Anterior cingulate cortex (tissue), 58 donors: ENCODE measurements at regions not wholly inside any gene's neighbourhood (a gene's known extent, or its start where the extent isn't known, plus 50 kb on each side); places are given as distances from the start of the nearest gene placed in this dataset.

ENCODE experiments used
- DNase-seq, 58 donors: peaks; one replicate each; lab custom pipeline; 2025; lab: John Stamatoyannopoulos, UW

DNA sequence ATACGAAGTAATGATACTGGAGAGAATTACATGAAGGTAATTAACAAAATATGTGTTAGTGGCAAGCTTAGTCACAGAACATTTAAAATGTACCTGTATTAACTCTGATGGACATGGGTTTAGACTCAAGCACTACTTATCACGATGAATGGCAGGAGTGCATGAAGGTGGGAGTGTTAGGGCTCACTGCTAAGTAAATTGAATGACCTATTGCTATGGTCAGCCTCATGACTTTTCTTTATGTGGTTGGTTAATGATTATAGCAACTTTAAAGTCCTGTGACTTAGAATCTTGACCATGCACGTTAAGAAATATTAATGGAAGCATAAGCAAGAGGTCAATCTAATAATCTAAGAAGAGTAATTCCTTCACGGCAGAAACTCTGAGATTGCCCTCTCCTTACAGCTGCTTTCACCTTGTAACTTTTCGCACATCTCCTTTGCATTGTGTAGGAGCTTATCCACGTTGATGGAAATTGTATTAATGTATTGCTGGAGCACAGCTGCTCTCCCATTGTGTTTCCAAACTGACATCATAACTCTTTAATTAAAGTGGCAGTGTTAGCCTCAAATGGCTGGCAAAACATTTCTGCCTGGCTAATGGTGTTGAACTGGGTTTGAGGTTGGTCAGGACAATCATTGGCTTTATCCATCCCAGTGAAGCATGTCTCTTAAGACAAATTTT is 114.5 kb downstream of the RXFP2 start:
- DNase-seq = no peak

DNA sequence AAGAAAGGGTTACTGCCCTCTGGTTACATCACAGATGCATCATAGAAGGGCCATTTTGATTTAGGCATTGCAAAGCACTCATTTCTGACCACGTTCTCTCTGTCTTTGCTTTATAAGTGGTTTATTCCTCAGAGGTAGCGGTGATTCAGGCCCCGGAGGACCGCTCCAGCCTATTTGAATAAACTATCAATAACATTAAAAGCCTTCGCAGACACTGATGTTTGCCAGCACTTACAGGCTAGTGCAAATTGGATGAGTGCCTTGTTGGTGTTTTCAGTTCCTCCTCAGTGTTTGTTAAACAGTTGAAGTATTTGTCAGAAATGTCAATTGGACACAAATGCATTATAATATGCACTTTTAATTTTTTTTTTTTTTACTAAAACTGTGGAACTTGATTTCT is 120.2 kb downstream of the RXFP2 start:
- peak in 2 of 58 donors; percentile 5 to 12 for DNase-seq

GRCh38 chr13:31860002-31860401 is 120.7 kb downstream of the RXFP2 start:
- DNase-seq = peak in 49 of 58 donors; percentile 0 to 78 (median 31)

GRCh38 chr13:31862828-31863227 is 123.5 kb downstream of the RXFP2 start:
- DNase-seq = no peak

GRCh38 chr13:31864307-31864706 is 125.0 kb downstream of the RXFP2 start:
- no peak for DNase-seq

DNA sequence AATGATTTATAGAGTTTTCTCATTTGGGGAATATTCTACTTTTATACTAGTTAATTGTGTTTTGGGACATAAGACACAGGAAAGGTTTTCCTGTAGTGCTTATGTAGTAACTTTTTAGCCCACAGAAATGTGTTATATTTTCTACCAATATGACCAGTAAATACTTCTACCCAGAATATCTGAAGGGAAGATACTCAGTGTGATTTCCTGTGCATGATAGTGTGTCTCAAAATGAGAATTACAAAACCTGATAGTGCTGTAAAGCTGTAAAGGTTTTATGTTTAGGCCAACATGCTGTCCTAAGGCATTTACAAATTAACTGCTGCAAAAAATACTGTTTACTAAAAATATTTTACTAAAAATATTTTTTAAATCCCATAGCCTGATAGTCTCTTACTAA is 126.8 kb downstream of the RXFP2 start:
- no peak for DNase-seq

DNA sequence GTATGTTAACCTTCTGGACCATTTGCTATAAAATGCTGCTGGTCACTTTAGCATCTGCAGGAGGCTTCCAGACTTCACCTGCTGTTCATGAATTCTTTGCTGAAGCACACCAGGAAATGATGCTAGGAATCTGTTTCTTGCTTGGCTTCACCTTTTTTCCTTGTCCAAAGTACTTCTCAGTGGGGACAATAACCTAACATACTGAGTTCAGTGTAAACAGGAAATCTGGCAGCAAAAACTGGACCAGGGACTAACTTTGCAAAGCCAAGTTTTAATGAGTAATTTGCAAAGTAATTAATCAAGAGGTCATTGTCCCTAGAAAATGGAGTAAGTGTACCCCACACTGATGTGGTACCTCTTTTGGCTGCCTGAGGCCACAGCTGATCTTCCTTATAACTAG is 128.4 kb downstream of the RXFP2 start:
- no peak for DNase-seq

- no peak for DNase-seq
Measured at GRCh38 chr13:31869582-31869981, 130.3 kb downstream of the RXFP2 start.

DNA sequence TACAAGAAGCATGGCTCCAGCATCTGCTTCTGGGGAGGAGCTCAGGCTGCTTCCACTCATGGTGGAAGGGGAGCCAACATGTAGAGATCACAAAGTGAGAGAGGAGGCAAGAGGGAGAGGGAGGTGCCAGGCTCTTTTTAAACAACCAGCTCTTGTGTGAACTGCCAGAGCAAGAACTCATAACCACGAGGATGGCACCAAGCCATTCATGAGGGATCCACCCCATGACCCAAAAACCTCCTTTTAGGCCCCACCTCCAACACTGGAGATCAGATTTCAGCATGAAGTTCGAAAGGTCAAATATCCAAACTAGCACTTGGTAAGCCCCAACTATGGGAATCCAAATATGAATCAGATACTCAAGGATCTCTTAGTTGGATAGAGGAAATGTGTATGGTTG is 131.2 kb downstream of the RXFP2 start:
- DNase-seq = no peak

DNA sequence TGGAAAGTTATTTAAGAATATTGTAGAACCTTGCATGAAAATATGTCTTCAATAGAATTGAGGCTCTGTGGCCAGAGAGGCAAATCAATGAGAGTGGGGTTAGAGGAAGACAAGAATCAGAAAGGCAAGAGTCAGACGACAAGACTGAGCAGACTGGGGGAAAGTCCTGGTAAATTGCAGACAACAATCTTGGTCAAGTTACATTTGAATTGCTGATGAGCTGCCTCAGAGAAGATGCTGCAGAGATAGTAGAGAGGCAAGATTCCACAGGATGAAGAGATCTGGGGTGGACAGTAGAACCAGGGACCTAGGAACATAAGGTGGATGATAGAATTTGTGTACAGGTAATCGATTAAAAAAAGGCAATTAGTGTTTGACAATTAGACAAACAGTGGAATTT is 133.8 kb downstream of the RXFP2 start:
- DNase-seq = no peak

DNA sequence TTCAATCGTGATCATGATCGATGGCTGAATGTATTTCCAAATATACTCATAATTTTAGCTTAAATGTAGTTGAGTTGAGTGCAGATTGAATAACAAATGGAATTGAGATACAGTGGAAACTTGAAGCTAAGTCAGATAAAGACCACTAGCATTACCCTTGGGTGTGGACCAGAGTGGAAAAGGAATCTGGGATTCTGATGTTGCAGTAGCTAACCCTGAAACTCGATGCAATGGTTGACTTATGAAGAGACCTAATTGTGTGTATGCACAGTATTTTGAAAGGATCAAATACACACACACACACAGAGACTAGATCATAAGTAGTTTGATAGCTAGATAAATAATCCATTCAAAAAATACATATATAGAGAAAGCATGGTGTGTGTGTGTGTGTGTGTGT is 135.8 kb downstream of the RXFP2 start:
- DNase-seq = no peak

DNA sequence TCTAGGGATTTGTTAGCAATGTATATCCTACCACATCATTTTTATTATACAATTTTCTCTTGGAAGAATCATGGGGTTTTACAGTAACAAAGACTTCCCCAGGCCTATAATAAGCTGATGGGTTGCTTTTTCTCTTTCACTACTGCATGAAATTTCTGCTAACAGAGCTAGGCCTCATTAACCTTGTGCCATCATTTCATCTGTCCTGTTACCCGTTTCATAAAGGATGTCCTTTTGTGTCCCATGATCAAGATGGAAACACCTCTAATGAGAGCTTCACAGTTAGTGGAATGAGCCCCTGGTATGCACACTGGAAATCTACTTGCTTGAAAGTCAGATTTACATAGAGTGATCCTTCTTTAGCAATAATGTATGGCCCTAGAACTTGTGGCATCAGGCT is 138.7 kb downstream of the RXFP2 start:
- no peak for DNase-seq

GRCh38 chr13:31878495-31878894 is 139.2 kb downstream of the RXFP2 start:
- no peak for DNase-seq

GRCh38 chr13:31878955-31879354 is 139.6 kb downstream of the RXFP2 start:
- no peak for DNase-seq

- no peak for DNase-seq
Measured at GRCh38 chr13:31880851-31881494, 141.6 kb downstream of the RXFP2 start.

DNA sequence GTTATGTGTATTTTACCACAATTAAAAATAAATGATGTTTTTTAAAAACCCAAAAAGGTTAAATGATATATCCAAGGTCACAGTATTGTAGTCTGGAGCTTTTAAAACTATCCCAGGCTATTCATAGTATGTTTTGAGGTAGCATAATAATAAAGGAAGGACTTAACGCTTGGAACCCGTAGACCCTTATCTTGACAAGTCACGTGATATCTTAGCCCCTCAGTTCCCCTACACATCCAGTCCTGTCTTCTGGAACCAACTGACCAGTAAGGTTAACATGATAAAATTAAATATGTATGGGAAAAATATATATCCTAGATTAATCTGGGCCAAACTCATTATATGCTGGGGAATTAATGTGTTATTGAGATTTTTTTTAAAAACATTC is 142.2 kb downstream of the RXFP2 start:
- no peak for DNase-seq

DNA sequence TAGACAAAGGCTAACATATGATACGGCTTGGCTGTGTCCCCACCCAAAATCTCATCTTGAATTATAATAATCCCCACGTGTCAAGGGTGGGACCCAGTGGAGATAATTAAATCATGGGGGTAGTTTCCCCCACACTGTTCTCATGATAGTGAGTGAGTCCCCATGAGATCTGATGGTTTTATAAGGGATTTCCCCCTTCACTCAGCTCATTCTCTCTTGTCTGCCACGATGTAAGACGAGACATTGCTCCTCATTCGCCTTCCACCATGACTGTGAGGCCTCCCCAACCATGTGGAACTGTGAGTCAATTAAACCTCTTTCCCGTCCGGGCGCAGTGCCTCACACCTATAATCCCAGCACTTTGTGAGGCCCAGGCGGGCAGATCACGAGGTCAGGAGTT is 143.5 kb downstream of the RXFP2 start:
- DNase-seq = no peak

- DNase-seq = no peak
Measured at GRCh38 chr13:31884556-31884955, 145.2 kb downstream of the RXFP2 start.

DNA sequence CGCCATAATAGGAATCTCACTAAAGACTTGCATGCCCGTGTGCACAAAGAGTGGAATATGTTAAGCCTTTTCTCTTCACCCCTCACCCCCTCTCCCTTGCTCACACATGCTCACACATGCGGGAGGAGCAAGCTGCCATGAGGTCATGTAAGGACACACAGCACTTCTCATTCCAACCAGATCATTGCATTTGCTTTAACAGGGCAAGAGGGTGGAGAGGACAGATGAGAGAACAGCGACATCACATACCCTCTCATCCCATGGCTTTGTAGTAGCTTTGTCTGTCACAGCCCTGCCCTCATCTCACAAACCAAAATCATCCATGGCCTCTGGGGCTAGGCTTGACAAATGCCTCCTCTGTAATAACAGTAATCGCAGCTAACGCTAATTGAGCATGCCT is 145.6 kb upstream of the FRY start:
- no peak for DNase-seq

DNA sequence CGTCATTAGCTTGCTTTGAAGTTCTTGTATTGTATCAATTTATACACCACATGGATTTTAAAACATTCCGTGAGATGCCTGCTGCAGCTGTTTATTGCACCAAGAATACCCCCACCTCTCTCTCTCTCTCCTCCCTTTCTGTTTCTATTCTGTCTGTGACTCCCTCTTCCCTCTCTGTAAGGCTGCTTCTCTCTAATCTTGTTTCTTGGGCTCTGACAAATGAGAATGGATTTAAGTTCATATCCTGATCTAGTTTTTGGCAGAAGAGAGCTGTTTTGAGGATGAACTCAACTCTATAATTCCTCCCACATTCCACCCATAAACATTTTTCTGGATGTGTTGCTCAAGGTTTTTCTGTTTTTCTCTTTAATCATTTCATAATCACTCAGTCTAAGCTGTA is 144.3 kb upstream of the FRY start:
- DNase-seq = no peak

GRCh38 chr13:31890946-31891345 is 140.6 kb upstream of the FRY start:
- no peak for DNase-seq

GRCh38 chr13:31891472-31891871 is 140.1 kb upstream of the FRY start:
- no peak for DNase-seq

DNA sequence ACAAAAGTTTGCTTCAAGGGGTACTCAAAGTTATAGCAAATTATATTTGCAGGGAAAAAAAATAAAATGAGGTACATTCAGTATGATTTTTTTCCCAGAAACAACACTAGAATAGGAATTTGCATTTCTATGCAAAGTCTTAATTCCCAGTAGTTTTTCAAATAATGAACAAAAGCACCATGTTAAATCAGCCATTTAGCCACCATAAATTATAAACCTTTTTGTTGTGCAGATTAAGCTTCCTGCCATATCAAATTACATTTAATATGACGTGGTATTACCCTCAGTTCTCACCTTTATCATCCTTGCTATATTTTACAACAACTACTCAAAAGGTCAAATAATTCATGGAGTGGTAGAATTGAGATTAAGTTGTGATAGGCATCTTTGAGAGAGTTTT is 136.6 kb upstream of the FRY start:
- no peak for DNase-seq
